ENCODE measurements at regions not wholly inside any gene's neighbourhood (a gene's known extent, or its start where the extent isn't known, plus 50 kb on each side); places are given as distances from the start of the nearest gene placed in this dataset.

DNA sequence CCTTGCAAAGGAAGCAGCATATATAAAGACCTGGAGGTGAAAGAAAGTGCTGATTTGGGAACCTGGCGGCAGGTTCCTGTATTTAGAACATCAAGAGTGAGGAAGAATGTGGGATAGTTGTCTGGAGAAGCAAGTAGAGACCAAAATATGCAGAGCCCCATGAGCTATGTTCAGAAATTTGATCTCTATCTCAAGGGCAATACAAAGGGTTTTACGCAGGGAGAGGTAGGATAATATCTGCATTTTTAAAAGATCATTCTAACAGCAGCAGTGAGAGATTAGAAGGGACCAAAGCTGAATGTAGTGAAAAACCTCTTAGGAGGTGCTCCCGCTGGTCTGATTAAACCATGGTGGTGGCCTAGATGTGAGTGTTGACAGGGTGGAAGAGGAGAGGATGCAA lies 453.9 kb upstream of the PKN2 start:
- TF ChIP-seq, protein P1, sequence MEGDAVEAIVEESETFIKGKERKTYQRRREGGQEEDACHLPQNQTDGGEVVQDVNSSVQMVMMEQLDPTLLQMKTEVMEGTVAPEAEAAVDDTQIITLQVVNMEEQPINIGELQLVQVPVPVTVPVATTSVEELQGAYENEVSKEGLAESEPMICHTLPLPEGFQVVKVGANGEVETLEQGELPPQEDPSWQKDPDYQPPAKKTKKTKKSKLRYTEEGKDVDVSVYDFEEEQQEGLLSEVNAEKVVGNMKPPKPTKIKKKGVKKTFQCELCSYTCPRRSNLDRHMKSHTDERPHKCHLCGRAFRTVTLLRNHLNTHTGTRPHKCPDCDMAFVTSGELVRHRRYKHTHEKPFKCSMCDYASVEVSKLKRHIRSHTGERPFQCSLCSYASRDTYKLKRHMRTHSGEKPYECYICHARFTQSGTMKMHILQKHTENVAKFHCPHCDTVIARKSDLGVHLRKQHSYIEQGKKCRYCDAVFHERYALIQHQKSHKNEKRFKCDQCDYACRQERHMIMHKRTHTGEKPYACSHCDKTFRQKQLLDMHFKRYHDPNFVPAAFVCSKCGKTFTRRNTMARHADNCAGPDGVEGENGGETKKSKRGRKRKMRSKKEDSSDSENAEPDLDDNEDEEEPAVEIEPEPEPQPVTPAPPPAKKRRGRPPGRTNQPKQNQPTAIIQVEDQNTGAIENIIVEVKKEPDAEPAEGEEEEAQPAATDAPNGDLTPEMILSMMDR (IDR thresholded peaks at IDR 0.05; ENCODE audit: insufficient read depth, low read depth, low read length): no peak
- TF ChIP-seq EZH2 (IDR thresholded peaks at IDR 0.05; ENCODE audit: insufficient read depth, low read length): no peak
